HepG2 (cell line): ENCODE measurements at regions not wholly inside any gene's neighbourhood (a gene's known extent, or its start where the extent isn't known, plus 50 kb on each side); places are given as distances from the start of the nearest gene placed in this dataset.

ENCODE experiments used
- ATF2 ChIP-seq: sonication (generic); formaldehyde crosslinking; IDR thresholded peaks from 2 replicates; pipeline ENCODE4 v1.4.0; 2020; ENCODE audit warnings: missing genetic modification reagents
- CTCF ChIP-seq: sonication (generic); formaldehyde crosslinking; IDR thresholded peaks from 2 replicates; pipeline ENCODE4 v1.5.0; 2020; ENCODE audit warnings: mild to moderate bottlenecking, missing genetic modification reagents, moderate library complexity
- FOSL1 ChIP-seq: sonication (generic); formaldehyde crosslinking; IDR thresholded peaks from 2 replicates; pipeline ENCODE4 v1.9.0; 2021; ENCODE audit warnings: missing genetic modification reagents, borderline replicate concordance
- FUBP1 ChIP-seq: sonication (generic); formaldehyde crosslinking; IDR thresholded peaks from 2 replicates; pipeline ENCODE4 v1.5.1; 2020; ENCODE audit warnings: missing genetic modification reagents, mild to moderate bottlenecking, borderline replicate concordance
- HDAC2 ChIP-seq: sonication (generic); formaldehyde crosslinking; IDR thresholded peaks from 2 replicates; pipeline ENCODE4 v1.4.0; 2020; ENCODE audit warnings: missing genetic modification reagents
- JUND ChIP-seq: sonication (generic); formaldehyde crosslinking; IDR thresholded peaks from 2 replicates; pipeline ENCODE4 v1.8.0; 2022; ENCODE audit warnings: mild to moderate bottlenecking, missing genetic modification reagents
- KIAA2018 ChIP-seq: sonication (generic); formaldehyde crosslinking; IDR thresholded peaks from 2 replicates; pipeline ENCODE4 v1.5.0; 2020; ENCODE audit warnings: mild to moderate bottlenecking, missing genetic modification reagents, borderline replicate concordance
- MBD4 ChIP-seq: IDR thresholded peaks from 2 replicates; pipeline ENCODE4 v1.6.1; 2012; ENCODE audit warnings: low read length, inconsistent platforms, borderline replicate concordance
- POLR2A ChIP-seq, 2 experiments: IDR thresholded peaks; 2 replicates each; pipeline ENCODE4 v1.6.1; 2011; ENCODE audit warnings: low read depth in 2 of 2, low read length in 2 of 2, mild to moderate bottlenecking in 1 of 2, moderate library complexity in 1 of 2; ENCODE audit not compliant: insufficient read depth in 1 of 2
- TARDBP ChIP-seq: sonication (generic); formaldehyde crosslinking; IDR thresholded peaks from 2 replicates; pipeline ENCODE4 v1.8.0; 2022; ENCODE audit warnings: mild to moderate bottlenecking, missing genetic modification reagents
- ZNF18 ChIP-seq: sonication (generic); formaldehyde crosslinking; IDR thresholded peaks from 2 replicates; pipeline ENCODE4 v1.8.0; 2022; ENCODE audit warnings: mild to moderate bottlenecking, missing genetic modification reagents; ENCODE audit not compliant: insufficient replicate concordance

- TF ChIP-seq FOSL1 (no peak), CTCF (CRISPR knock-in tag) (no peak), KIAA2018 (no peak), ZNF18 (CRISPR knock-in tag) (no peak), MBD4 (no peak), JUND (CRISPR knock-in tag) (no peak), POLR2A (IDR thresholded peaks at IDR 0.05; ENCODE audit: insufficient read depth in 1 of 2, low read depth in 2 of 2, low read length in 2 of 2) (no peak), ATF2 (CRISPR knock-in tag) (no peak), HDAC2 (CRISPR knock-in tag) (no peak), FUBP1 (CRISPR knock-in tag) (no peak), TARDBP (CRISPR knock-in tag) (no peak)
Observed at GRCh38 chr2:239719791-239720360, 305.3 kb downstream of the NDUFA10 start.
